Panc1 (cell line): ENCODE measurements at regions not wholly inside any gene's neighbourhood (a gene's known extent, or its start where the extent isn't known, plus 50 kb on each side); places are given as distances from the start of the nearest gene placed in this dataset.
"Not testable (repeated sequence)": the region's sequence is repeated elsewhere in the genome, so short reads cannot be mapped to it uniquely, and the experiment has no call there.

Experiments used
- ATAC-seq: fragments of 200-7000 bp; cut with Tn5 transposase; 2 replicates; pipeline ENCODE4 v1.9.1; 2020; ENCODE audit warnings: mild to moderate bottlenecking, moderate library complexity
- BruUV-seq: library from RNA; stranded (reverse); fragments of 400-500 nt; replicated peaks from 2 replicates; lab custom pipeline; 2021; lab: Mats Ljungman, UMichigan
- CTCF ChIA-PET: fragments of 300-600 bp; sonication (Branson Sonifier 250); formaldehyde crosslinking; loops from one replicate; lab custom pipeline; 2022; ENCODE audit warnings: antibody characterized with exemption; lab: Charles Lee
- POLR2A ChIA-PET: fragments of 300-600 bp; sonication (Branson Sonifier 250); formaldehyde crosslinking; loops from one replicate; lab custom pipeline; 2022; ENCODE audit warnings: antibody characterized with exemption; lab: Charles Lee
- DNase-seq: peaks from one replicate; pipeline ENCODE4 v3.0.0-alpha.2; 2010; ENCODE audit warnings: low read depth, low spot score
- H3K27ac ChIP-seq: 2 replicates; pipeline ENCODE4 v1.5.1; 2011; ENCODE audit warnings: mild to moderate bottlenecking, low read length, inconsistent platforms
- H3K27me3 ChIP-seq: fragments of 200-500 bp; sonication (Bioruptor generic); 2 replicates; pipeline ENCODE4 v1.6.0; 2014; ENCODE audit warnings: low read length, inconsistent platforms; ENCODE audit not compliant: control insufficient read depth, insufficient read depth
- H3K36me3 ChIP-seq: fragments of 200-500 bp; sonication (Bioruptor generic); 2 replicates; pipeline ENCODE4 v1.5.1; 2014; ENCODE audit warnings: inconsistent platforms, mild to moderate bottlenecking, low read length, moderate library complexity; ENCODE audit not compliant: control insufficient read depth, insufficient read depth
- H3K4me1 ChIP-seq: 2 replicates; pipeline ENCODE4 v1.5.1; 2011; ENCODE audit warnings: inconsistent platforms, mild to moderate bottlenecking, low read length, moderate library complexity; ENCODE audit not compliant: control insufficient read depth, insufficient read depth
- H3K4me3 ChIP-seq, 2 experiments: 2 replicates each; pipeline ENCODE4 v1.5.1; 2011 to 2012; ENCODE audit warnings: low read depth in 2 of 2, low read length in 2 of 2, mild to moderate bottlenecking in 2 of 2, inconsistent platforms in 1 of 2, moderate library complexity in 1 of 2
- H3K9me3 ChIP-seq: fragments of 200-500 bp; sonication (Bioruptor generic); 2 replicates; pipeline ENCODE4 v1.5.1; 2014; ENCODE audit warnings: low read depth, mild to moderate bottlenecking, inconsistent platforms, low read length, moderate library complexity; ENCODE audit not compliant: control insufficient read depth, insufficient read depth
- POLR2AphosphoS5 ChIP-seq: IDR thresholded peaks from 2 replicates; pipeline ENCODE4 v1.6.1; 2012; ENCODE audit warnings: mild to moderate bottlenecking, low read depth, low read length, moderate library complexity
- REST ChIP-seq, 2 experiments: IDR thresholded peaks; 2 replicates each; pipeline ENCODE4 v1.6.1; 2011 to 2012; ENCODE audit warnings: low read depth in 2 of 2, control low read depth in 1 of 2, low read length in 1 of 2, mild to moderate bottlenecking in 1 of 2, moderate library complexity in 1 of 2; ENCODE audit not compliant: insufficient read depth in 1 of 2
- SIN3A ChIP-seq: IDR thresholded peaks from 2 replicates; pipeline ENCODE4 v1.6.1; 2012; ENCODE audit warnings: low read depth, mild to moderate bottlenecking, low read length, moderate library complexity, borderline replicate concordance; ENCODE audit not compliant: insufficient read depth
- TCF7L2 ChIP-seq: IDR thresholded peaks from 2 replicates; pipeline ENCODE4 v1.6.1; 2011; ENCODE audit warnings: mild to moderate bottlenecking, low read depth, low read length, inconsistent platforms
- in situ Hi-C: cut with HindIII; loops from 2 replicates; pipeline ENCODE4 v1.10.0; 2016; ENCODE audit warnings: low sequenced_read_pairs, low pct_unique_long_range_greater_than_20kb
- intact Hi-C: fragments of 100-400 bp; cut with micrococcal nuclease; formaldehyde crosslinking; loops from one replicate; pipeline ENCODE4 v1.10.0; 2022; ENCODE audit not compliant: unreplicated experiment
- TF ChIP-seq, protein P1 (sequence below): fragments of 450-650 bp; IDR thresholded peaks from 2 replicates; pipeline ENCODE4 v1.5.1; 2017; ENCODE audit warnings: mild to moderate bottlenecking

- CTCF ChIA-PET, in situ Hi-C loops, H3K27ac ChIP-seq, H3K9me3 ChIP-seq, H3K4me1 ChIP-seq, H3K36me3 ChIP-seq, H3K27me3 ChIP-seq, BruUV-seq, H3K4me3 ChIP-seq, ATAC-seq, DNase-seq, POLR2A ChIA-PET: not testable (repeated sequence)
- intact Hi-C loops: loop anchor here (10.0 kb wide), 1 partner anchor 189 kb away; the partner anchor contains the start of gene ZNF618
These were observed 190.5 kb upstream of the ZNF618 start for GRCh38 chr9:113685636-113686035.

DNA sequence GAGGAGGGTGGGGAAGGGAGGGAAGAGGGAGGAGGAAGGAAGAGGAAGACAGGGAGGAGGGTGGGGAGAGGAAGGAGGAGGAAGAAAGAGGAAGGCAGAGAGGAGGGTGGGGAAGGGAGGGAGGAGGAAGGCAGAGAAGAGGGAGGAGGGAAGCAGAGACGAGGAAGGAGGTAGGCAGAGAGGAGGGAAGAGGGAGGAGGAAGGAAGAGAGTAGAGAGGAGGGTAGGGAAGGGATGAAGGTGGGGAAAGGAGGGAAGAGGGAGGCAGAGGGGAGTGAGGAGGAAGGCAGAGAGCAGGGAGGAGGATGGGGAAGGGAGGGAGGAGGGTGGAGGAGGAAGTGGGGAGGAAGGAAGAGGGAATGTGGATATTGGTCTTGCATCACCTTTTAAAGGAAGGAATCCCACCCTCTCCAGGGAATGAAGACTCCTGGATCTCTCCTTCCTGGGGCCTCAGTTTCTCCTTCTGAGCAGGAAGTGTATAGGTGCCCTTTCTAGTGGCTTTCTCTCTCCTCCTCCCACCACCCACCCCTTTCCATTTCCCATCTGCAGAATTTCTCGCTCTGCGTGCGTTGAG, 188.9 kb upstream of the ZNF618 start:
- no peak for TF ChIP-seq POLR2AphosphoS5
- TF ChIP-seq REST (IDR thresholded peaks at IDR 0.05; ENCODE audit: insufficient read depth in 1 of 2, low read depth in 2 of 2, low read length in 1 of 2): no peak
- TF ChIP-seq SIN3A: no peak
- TF ChIP-seq TCF7L2: no peak
- TF ChIP-seq, protein P1, sequence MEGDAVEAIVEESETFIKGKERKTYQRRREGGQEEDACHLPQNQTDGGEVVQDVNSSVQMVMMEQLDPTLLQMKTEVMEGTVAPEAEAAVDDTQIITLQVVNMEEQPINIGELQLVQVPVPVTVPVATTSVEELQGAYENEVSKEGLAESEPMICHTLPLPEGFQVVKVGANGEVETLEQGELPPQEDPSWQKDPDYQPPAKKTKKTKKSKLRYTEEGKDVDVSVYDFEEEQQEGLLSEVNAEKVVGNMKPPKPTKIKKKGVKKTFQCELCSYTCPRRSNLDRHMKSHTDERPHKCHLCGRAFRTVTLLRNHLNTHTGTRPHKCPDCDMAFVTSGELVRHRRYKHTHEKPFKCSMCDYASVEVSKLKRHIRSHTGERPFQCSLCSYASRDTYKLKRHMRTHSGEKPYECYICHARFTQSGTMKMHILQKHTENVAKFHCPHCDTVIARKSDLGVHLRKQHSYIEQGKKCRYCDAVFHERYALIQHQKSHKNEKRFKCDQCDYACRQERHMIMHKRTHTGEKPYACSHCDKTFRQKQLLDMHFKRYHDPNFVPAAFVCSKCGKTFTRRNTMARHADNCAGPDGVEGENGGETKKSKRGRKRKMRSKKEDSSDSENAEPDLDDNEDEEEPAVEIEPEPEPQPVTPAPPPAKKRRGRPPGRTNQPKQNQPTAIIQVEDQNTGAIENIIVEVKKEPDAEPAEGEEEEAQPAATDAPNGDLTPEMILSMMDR: no peak
- no peak overlapping the region for H3K4me3 ChIP-seq
- H3K4me1 ChIP-seq: no peaks in the 10 kb centered on the region
- in situ Hi-C loops (no loop called here), intact Hi-C loops (loop anchor here (10.0 kb wide), 1 partner anchor 188 kb away; the partner anchor contains the start of gene ZNF618)
- DNase-seq (no peak), ATAC-seq (no peak)
- no peaks in the 10 kb centered on the region; the same call in 1 of the 2 replicates for H3K27me3 ChIP-seq
- H3K36me3 ChIP-seq: no peaks in the 10 kb centered on the region
- CTCF ChIA-PET: no interaction called here
- H3K27ac ChIP-seq: no peak overlapping the region
- POLR2A ChIA-PET: no interaction called here
- no peaks in the 10 kb centered on the region for H3K9me3 ChIP-seq
- no TSS peak for BruUV-seq

DNA sequence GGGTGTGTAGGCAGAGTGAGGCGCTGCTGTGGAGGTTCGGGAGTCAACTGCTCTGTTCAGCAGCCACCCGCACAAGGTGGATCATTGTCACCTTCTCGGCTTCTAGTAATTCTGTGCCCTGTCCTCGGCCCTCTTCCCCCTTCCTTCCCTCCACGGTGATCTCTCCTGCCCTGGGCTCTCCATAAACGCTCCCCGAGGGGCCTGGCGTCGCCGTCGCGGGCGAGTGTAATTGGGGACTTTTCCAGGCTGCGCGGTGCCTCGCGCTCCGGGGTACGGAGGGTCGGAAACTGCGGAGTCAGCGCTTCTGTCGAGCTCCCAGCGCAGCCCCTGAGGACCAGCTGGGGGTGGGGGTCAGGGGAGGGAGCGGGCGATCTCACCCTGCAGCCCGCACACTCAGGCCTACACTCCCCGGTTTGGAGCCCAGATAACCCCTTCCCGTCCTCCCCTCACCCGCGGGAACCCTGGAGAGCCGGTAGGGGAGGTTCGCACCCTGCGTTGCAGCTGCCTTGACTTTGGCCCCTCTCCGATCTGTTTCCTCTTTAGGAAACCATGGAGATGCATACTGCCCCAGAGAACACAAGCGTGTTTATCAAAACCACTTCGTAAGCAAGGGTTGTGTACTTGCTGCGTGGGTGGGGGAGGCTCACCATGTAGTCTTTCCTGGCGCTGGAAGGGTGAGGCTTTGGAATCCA, 188.3 kb upstream of the ZNF618 start:
- no peak for ATAC-seq
- in situ Hi-C loops (no loop called here), intact Hi-C loops (loop anchor here (10.0 kb wide), 1 partner anchor 187 kb away; the partner anchor contains the start of gene ZNF618)
- ChIA-PET CTCF (no interaction called here), POLR2A (no interaction called here)
- no peaks in the 10 kb centered on the region for H3K36me3 ChIP-seq
- H3K27ac ChIP-seq: no peak overlapping the region
- TF ChIP-seq SIN3A: no peak
- no peak for TF ChIP-seq TCF7L2
- TF ChIP-seq, protein P1: no peak
- no peak for TF ChIP-seq POLR2AphosphoS5
- TF ChIP-seq REST (IDR thresholded peaks at IDR 0.05; ENCODE audit: insufficient read depth in 1 of 2, low read depth in 2 of 2, low read length in 1 of 2): no peak
- no peaks in the 10 kb centered on the region for H3K9me3 ChIP-seq
- no peaks in the 10 kb centered on the region for H3K4me1 ChIP-seq
- no peak for DNase-seq
- H3K4me3 ChIP-seq: no peak overlapping the region
- no peaks in the 10 kb centered on the region; the same call in 1 of the 2 replicates for H3K27me3 ChIP-seq
- BruUV-seq: no TSS peak
